Suppressor macrophage treated with lipopolysaccharide for 4 hours (primary cell): ENCODE measurements at regions not wholly inside any gene's neighbourhood (a gene's known extent, or its start where the extent isn't known, plus 50 kb on each side); places are given as distances from the start of the nearest gene placed in this dataset.

Experiments used
- DNase-seq: peaks from one replicate; pipeline ENCODE4 v3.0.0-alpha.2; 2020

DNA sequence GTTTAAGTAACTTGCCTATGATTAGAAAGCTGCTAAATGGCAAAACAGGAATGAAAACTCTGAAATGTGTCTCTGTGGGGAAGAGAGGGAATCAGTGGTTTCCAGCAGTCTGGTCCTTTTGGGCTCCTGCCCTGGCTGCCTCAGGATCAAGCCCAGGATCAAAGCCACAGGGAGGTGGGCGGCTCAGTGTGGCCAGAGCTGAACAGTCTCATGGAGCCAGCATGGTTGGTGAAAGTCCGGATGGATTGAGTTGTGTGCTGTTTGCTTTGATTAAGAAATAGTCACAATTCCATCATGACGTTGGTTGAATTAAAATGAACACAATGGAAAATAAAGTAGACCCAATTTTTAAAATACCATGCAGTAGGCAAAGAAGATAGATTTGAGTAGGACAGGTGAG lies 344.2 kb downstream of the LPIN1 start:
- no peak for DNase-seq

DNA sequence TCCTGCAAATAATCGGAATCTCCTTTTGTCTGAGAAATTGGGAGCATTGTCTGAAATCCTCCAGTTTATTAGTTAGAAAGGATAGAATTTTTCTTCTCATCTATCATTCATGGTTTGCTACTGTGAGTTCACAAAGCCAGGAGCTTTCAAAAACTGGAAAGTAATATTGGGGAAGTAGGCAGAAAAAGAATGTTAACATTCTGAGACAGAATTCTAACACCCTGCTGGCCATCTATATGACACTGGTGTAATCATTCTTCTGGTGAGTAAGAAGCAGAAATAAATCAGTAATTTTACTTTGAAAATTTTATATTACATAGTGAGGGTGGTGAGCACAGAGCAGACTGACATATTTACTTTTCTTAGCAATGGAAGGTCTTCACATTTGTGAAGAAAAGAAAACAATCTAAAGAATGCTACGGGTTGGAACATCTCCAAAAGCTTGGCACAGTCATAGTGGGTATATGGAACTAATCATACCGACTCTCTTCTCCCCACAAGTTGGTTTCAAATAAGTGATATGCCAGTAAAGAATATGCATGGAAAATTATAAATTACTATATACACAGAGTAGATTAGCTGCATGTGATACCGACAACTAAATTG lies 344.9 kb downstream of the LPIN1 start:
- no peak for DNase-seq

DNA sequence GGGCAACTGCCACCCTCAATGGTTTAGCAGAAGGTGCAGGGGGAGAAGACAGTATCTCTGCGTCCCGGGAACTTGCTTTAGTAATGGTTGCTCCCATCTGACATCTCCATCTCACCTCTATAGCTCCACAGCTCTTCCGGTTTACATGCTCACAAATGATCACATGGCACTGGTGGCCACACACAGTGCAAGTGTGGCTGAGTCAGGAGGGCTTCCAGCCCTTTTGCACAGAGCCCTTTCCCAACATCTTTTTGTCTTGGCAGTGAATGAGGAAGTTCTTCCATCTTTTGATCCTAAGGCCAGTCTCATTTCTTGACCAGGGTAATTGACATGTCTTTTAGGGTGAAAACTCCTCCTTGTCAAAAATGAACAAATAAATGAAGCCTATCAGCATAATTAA lies 347.7 kb downstream of the LPIN1 start:
- DNase-seq = peak; percentile 30

DNA sequence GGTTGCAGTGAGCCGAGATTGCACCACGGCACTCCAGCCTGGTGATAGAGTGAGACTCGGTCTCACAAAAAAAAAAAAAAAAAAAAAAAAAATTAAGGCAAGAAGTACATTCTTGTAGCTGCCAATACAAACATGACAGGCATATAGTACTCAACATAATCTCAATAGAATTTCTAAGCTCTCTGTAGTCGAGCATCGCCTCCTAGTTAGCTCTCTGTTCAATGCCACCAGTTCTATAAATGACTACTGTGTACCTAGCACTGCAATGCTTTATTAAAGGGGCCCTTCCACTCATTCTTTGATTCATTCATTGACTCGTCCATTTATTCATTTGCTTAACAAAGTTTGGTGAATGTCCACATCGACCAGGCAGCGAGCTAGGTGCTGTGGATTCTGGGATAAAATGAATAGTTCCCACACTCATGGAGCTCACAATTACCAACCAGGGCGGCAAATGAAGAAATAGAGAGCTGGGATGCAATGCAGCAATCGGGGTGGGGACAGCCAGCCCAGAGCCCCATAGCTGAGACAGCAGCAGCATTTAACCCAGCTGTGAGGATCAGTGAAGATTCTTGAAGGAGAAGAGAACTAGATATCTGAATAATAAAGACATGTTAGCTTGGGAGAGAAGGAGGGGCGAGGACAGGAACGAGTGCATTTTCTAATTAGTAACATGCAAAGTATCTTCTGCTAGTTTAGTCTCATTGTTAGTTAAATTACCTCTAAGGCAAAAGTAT lies 349.8 kb downstream of the LPIN1 start:
- DNase-seq = no peak

DNA sequence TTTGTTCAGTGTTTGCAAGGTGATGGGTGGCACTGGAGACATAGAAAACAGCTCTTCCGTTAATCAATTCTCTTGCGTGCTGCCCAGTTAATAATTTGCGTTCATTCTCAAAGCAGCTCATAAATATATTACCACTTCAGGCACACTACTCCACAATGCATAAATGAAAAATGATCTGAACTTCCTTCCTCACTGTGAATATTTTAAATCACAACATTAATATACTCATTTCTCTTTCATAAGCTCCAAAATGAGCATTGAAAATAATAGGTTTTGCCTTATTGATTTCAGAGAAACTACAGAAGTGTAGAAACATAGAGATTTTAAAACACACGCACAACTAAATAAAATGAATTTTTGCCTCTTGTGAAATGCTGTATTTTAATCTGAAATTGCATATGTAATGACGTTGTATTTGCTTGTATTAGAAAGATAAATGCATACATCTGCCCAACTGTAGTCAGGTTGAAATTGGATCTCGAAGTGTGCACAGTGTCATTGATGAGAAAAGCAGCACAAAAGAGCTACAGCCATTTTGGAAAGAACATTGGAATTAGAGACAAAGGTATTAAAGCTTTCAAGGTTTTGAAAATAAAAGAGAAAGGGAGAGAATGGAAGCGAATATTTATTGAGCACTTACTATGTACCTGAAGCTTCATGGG lies 350.5 kb downstream of the LPIN1 start:
- DNase-seq = no peak

DNA sequence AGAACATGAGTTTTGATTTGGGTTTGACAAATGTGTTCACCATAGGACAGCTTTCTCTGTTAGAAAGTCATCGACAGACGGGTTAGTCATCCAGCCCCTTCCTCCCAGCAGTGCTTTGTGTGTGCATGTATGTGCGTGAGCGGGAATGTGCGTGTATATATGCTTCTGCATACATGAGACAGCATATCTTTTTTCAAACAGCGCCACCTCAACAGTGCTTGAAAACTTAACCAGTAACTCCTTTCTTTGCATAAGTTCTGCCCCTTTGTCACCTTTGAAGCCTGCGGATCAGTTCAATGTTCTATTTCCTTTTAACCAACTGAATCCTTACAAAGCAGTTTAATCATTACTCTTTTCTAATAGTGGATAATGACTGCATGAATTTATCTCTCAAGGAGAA lies 351.4 kb downstream of the LPIN1 start:
- no peak for DNase-seq

DNA sequence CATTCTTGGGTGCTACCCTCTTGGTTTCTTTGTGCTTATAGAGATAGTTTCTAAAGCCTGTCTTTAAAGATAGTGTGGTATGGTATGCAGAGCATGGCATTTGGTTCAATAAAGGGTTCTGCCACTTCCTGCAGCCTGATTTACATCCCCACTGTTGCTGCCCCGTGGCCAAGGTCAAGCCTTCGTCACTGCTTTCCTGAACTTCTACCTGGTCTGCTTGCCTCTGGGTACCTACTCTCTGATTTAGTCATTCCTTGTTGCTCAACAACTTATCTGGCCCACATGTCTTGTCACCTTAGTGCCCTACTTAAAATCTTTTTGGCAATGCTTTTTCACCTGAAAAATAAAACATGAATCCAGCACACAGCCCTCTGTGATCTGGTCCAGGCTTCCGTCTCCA lies 352.9 kb downstream of the LPIN1 start:
- DNase-seq = no peak

DNA sequence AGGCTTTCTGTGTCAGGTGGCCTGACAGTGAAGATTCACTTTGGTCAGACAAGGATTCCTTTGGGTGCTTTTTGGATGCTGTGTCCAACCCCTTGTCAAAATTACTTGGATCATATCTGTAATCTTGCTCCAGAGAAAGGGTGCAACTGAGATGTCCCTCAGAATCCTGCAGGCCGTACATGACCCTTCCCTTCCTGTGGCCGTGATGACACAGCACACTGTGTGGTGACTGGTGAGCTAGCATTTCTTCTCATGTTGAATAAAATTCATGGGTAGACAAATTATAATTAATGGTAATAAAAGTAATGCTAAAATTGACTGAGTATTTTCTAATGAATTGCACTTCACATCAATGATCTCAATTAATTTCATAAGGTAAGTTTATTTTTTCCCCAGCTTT lies 356.2 kb downstream of the LPIN1 start:
- no peak for DNase-seq

DNA sequence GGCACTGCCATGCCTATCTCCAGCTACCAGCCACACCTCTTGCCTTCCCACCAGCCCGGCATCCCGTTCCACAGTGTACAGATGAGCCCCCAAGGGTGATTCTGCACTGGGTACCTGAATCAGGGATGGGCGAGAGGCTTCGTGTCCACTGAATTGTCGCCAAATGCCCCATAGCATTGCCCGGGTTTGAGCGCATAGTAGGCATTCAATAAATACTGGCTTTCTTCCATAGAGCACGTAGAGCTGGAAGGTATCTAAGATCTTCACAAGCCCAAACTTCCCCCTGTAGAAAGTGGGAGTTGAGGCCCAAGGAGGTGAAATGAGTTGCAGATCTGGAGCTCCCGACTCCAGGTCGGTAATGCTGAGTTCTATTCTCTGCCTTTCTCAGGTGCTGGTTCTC lies 358.7 kb downstream of the LPIN1 start:
- no peak for DNase-seq

DNA sequence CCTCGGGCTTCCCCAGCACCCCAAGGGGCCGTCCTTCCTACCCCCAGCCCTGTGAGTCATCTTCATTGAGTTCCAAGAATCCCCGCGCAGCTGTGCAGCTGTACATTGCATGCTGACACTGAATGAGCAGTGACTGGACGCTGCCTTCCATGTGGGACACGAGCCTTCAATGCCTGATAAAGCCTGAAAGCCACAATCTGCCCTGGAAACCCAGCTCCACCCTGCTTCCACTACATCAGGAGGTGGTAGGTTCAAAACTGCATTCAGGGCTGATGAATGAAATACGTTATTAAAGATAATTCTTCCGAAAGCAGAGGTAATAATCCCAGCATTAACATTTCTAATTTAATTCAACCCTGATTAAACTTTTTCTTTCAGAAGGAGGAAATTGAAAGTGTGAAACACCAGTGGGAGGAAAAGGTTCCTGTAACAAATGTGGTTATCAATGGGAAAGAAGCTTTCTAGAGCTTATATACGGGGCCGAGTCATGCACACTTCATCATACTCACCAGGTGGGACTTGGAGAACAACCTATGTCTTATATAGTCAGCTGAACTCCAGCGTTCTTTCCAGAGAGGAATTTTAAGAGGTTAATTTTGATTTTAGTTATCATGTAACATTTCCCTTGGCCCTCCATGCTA lies 360.1 kb downstream of the LPIN1 start:
- peak; percentile 77 for DNase-seq

DNA sequence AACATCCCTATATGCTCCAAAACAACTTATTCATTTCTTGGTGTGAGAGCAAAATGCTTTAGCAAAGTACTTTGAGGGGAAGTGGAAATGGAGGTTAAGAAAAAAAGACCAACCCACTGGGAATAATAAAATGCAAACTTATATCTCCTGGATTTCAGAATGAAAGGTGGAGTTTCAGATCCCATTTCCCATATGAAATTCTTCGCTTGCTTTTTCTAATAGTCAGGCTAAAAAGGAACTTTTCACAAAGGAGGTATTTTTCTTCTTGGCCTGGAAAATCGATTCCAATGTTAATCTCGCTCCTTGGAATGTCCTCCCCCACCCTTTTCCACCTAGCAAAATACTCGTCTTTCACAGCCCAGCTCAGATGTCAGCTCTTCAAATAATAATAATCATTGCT lies 360.9 kb downstream of the LPIN1 start:
- DNase-seq = no peak

DNA sequence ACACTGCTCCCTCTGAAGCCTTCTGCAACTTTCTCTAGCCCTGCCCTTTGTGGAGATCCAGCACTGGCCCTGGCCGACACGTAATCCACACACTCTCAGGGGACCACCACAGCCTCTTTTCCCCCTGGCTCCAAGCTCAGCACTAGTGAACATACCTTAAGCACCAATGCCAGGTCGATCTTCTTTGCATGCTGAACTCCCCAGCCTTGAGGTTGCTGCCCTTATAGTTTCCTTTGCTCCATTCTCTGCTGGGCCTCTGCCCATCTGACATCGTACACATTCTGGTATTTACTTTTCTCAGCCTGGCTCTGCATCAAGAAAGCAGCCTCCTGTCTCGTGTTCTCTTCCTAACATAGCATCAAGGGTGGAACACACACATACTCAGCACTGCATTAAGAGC lies 361.5 kb downstream of the LPIN1 start:
- no peak for DNase-seq

DNA sequence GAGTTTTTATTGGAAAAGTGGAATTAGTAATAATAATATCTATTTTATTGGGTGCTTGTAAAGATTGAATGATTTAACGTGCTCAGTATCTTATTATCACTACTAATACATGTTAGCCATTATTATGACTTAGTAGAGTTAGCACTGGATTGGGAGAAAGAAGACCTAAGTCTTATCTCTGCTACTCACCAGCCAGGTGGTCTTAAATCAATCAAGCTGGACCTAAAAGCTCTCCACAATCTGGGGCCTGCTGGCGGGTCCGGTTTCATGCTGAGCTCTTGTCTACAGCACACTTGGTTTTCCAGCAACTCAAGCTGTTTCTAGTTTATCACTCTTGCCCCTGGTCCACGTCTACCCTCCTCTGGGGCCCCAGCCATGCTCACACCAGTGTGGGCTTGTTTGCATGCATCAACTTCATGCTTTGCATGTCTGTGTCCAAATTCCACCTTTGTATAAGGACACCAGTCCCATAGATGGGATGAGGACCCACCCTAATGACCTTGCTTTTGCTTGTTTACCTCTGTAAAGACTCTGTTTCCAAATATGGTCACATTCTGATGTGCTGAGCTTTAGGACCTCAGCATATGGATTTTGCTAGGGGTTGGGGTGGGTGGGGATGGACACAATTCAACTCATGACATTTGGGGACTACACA lies 363.1 kb downstream of the LPIN1 start:
- DNase-seq = no peak

DNA sequence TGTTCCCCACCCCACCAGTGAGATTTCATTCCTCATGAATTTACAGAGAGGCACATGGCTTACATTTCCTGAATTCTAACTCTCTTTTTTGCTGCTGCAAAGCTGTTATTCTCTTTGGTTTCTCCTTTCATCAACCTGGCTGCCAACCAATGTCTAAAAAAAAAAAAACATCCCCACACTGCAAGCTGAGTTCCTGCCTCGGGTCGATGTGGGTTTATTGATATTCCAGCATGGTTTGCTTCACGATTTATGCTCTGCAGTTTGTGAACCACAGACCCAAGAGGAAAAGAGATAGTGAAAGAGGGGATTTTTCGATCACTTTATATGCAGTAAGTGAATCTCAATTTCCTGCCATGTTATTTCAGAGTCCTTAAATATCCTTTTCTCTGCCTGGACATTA lies 363.6 kb downstream of the LPIN1 start:
- DNase-seq = no peak

DNA sequence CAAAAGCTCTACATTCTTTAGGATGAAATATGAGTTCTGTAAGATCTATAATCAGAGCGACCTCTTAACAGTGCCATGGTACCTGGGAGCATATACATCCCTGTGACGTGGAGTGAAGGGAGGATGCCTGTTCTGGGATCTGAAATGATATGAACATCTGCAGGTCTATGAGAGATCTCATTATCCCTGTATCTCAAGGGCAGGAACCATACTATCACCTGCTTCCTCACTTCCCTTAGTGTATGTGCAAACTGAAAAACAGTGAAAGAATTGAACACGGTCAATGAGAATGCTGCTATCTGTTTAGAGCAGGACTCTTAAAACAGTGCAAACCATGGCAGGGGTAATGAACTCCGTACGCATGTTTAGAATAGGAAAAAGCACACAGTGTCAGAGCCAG lies 364.0 kb downstream of the LPIN1 start:
- DNase-seq = no peak

DNA sequence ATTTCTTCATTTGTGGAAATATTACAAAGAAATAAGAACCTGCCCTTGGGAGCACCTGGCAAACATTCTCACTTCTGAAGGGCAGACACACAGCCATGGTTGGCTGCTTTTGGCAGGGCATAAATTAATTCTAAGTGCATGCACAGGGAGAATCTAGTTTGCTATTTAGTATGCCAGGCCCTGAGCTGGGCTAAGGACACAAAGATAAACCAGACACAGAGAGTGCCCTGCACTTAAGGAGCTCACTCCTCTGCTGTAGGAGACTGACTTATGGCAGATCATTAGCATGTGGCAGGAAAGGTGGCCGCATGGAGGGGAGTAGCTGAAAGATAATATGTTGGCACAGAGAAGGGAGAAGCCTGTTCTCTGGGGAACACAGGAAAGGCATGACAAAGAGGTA lies 367.0 kb downstream of the LPIN1 start:
- no peak for DNase-seq

DNA sequence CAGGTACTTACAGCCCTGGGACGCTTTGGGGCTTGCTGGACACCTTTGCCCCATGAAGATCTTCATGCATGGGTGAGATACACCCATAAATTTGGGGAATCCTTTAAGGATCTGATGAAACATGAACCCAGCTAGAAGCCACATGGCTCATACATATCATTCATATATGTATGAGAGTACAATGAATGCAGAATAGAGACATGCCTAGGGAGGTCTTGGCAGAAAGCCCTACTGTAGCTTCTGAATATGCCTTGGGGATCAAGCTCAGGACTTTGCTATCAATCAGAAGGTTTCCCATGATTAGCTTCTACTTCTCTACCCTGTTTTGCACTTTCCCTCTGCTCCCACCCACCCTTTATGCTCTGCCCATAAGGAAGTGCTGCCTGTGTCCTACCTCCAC lies 368.4 kb downstream of the LPIN1 start:
- DNase-seq = no peak

DNA sequence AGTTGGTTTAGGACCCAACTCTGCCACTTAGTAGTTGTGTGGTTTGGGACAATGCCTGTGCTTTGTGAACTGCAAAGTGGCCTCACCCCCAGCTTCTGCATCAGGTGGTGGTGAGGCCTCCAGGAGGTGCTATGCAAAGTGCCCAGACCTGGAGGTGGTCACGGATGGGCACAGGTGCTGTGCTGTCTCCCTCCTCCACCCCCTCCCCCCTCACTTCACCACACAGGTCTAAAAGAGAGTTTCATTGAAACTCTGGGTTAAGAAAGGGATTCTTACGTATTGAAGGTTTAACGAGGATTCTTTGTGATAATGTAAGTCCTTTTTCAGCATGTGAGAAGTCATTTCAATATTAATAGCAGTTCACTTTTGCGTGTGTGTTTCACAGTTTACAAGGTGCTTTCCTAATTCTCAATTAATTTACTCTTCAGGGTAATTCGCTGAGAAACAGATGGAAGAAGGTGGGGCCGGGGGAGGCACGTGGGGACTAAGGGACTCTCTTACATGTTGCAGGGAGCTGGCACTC lies 369.9 kb downstream of the LPIN1 start:
- DNase-seq = no peak

DNA sequence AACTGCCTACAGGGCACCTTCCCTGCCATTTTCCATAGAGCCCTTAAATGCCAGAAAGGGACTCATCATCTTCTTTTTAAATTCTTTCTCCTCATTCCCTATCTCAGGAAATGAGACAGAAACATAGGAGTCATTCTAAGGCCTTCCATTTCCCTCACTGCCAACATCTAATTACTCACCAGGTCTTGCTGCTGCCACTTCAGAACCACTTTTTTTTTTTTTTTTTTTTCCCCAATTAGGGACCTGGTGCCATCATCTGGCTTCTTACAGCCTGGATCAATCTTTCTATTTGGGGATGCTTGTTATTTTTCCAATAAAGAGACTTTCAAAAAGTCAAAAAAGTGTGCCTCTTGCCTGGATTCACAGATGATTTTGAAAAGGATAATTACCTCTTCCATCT lies 373.4 kb downstream of the LPIN1 start:
- DNase-seq = no peak

DNA sequence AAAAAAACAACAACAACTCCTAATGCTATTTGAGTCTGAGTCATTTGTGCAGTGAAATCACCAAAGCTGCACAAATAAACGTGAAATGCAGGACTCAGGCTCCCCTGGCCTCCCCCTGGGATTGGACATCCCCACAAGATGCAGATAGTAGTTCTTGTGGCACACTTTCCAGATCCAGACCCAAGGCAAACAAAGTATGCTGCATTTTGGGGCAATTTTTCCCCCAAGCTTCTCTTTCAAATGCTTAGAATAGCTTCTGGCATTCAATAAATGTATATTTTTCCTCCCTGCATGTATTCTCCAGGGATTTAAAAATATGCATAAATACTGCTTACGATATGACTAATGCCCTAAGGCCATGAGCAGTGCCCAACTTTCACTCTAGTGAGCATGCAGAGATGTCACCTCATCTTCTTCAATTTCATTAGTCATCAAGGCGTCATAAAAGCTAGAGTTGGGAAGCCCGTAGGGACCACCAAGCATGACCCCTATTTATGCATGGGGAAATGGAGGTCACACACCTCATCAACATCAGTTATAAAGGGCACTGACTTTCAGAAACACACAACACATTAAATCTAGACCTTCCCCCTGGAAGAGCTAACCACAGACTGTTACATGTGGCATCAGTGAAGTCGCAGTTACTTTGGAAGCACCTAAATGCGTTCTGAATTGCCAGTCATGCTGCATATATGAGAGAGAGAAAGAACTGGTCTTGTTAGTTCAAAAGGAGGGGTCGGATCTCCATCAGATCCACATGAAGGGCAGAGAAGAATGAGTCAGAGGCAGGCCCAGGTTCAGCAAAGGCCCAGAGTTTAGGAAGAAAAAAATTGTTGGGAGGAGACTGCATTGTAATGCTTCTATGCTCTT lies 374.1 kb downstream of the LPIN1 start:
- DNase-seq = no peak

DNA sequence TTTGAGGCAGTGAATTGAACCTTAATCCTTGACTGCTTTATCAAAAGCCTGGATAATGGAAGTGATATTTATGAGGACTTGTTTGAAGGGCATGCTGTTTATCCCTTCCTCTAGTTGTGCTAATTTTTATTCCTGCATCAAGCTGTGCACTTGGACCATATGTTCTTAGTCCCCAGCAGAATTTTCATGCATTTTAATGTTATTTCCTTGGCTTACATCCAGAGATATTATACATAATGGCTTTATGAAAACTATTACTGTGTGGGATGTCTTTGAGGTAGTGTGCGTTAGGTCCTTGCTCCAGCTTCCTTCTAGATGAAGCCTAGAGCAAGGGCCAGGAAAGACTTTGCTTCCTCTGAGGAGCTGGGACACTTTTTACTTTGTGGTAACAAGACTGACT lies 378.4 kb downstream of the LPIN1 start:
- no peak for DNase-seq

DNA sequence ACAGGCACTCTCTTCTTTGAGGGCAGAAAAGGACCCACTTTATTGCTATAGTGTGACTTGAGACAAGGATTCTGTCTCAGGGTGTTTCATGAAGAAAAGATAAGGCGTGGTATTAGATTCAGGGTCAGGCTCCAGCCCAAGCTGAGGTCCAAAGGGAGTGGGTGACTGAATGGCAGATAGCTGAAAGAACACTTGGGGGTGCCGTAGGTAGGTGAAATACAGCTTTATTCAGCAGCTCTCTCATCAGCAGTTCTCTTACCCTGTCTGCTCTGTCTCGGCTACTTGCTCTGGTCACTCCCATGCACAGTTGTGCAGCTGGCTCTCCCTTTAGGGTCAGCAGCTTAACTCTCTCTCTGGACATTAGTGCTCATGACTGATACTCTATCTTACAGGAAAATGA lies 379.9 kb downstream of the LPIN1 start:
- DNase-seq = no peak
